ENCODE measurements at regions not wholly inside any gene's neighbourhood (a gene's known extent, or its start where the extent isn't known, plus 50 kb on each side); places are given as distances from the start of the nearest gene placed in this dataset.
"Not testable (repeated sequence)": the region's sequence is repeated elsewhere in the genome, so short reads cannot be mapped to it uniquely, and the experiment has no call there.

DNA sequence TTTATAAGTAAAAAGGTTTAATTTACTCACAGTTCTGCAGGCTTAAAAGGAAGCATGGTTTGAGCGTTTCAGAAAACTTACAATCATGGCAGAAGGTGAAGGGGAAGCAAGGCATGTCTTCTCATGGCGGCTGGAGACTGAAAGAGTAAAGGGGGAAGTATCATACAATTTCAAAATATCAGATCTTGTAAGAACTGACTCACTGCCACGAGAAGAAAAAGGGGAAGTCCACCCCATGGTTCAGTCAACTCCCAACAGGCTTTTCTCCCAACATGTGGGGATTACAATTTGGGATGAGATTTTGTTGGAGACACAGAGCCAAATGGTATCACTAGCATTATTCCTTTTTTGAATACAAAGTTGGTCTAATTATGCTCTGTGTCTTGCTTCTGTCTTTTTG lies 627.9 kb upstream of the ST8SIA4 start:
- Histone ChIP-seq H3K36me3 (ENCODE audit: control insufficient read depth, insufficient read depth, low read length) (no peaks in the 10 kb centered on the region), H3K27me3 (replicated peaks; ENCODE audit: control insufficient read depth, insufficient read depth, low read length) (no peaks in the 10 kb centered on the region), H3K4me3 (ENCODE audit: low read depth, low read length) (no peak overlapping the region), H3K9me3 (no peaks in the 10 kb centered on the region), H3K4me1 (no peaks in the 10 kb centered on the region)
- no peak for DNase-seq
- ChIA-PET CTCF (no interaction called here), POLR2A (no interaction called here)
- no peaks in the 10 kb centered on the region for H3K27me3 Mint-ChIP-seq (ENCODE audit: insufficient read depth, unreplicated experiment)
- no peak overlapping the region for H3K4me3 Mint-ChIP-seq (ENCODE audit: unreplicated experiment)
- intact Hi-C loops (cut with micrococcal nuclease; ENCODE audit: unreplicated experiment) = no loop called here
- TF ChIP-seq, protein P1, sequence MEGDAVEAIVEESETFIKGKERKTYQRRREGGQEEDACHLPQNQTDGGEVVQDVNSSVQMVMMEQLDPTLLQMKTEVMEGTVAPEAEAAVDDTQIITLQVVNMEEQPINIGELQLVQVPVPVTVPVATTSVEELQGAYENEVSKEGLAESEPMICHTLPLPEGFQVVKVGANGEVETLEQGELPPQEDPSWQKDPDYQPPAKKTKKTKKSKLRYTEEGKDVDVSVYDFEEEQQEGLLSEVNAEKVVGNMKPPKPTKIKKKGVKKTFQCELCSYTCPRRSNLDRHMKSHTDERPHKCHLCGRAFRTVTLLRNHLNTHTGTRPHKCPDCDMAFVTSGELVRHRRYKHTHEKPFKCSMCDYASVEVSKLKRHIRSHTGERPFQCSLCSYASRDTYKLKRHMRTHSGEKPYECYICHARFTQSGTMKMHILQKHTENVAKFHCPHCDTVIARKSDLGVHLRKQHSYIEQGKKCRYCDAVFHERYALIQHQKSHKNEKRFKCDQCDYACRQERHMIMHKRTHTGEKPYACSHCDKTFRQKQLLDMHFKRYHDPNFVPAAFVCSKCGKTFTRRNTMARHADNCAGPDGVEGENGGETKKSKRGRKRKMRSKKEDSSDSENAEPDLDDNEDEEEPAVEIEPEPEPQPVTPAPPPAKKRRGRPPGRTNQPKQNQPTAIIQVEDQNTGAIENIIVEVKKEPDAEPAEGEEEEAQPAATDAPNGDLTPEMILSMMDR (IDR thresholded peaks at IDR 0.05; ENCODE audit: insufficient read depth in 1 of 2, low read depth in 1 of 2, low read length in 1 of 2, severe bottlenecking in 1 of 2, unreplicated experiment in 1 of 2) = no peak
- no peak overlapping the region for H3K27ac Mint-ChIP-seq (ENCODE audit: unreplicated experiment)
- no peaks in the 10 kb centered on the region for H3K36me3 Mint-ChIP-seq (ENCODE audit: insufficient read depth, unreplicated experiment)
- H3K4me1 Mint-ChIP-seq (ENCODE audit: low read depth, unreplicated experiment) = no peaks in the 10 kb centered on the region
- peaks cover 19% of the 10 kb centered on the region for H3K9me3 Mint-ChIP-seq (ENCODE audit: unreplicated experiment)
- no TSS peak for BruUV-seq (replicated peaks)

DNA sequence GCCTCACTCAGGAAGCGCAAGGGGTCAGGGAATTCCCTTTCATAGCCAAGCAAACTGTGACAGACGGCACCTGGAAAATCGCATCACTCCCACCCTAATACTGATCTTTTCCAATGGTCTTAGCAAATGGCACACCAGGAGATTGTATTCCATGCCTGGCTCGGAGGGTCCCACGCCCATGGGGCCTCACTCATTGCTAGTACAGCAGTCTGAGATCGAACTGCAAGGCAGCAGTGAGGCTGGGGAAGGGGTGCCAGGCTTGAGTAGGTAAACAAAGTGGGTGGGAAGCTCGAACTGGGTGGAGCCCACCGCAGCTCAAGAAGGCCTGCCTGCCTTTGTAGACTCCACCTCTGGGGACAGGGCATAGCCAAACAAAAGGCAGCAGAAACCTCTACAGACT lies 626.0 kb upstream of the ST8SIA4 start:
- POLR2A ChIA-PET; H3K4me1 Mint-ChIP-seq (ENCODE audit: low read depth, unreplicated experiment); intact Hi-C loops (cut with micrococcal nuclease; ENCODE audit: unreplicated experiment); H3K27ac Mint-ChIP-seq (ENCODE audit: unreplicated experiment); H3K4me3 Mint-ChIP-seq (ENCODE audit: unreplicated experiment); H3K4me1 ChIP-seq; H3K36me3 ChIP-seq (ENCODE audit: control insufficient read depth, insufficient read depth, low read length); H3K4me3 ChIP-seq (ENCODE audit: low read depth, low read length); H3K27me3 ChIP-seq (replicated peaks; ENCODE audit: control insufficient read depth, insufficient read depth, low read length); H3K27me3 Mint-ChIP-seq (ENCODE audit: insufficient read depth, unreplicated experiment); DNase-seq; H3K36me3 Mint-ChIP-seq (ENCODE audit: insufficient read depth, unreplicated experiment); CTCF ChIA-PET; H3K9me3 ChIP-seq; BruUV-seq (replicated peaks): not testable (repeated sequence)
- H3K9me3 Mint-ChIP-seq (ENCODE audit: unreplicated experiment) = peaks cover 19% of the 10 kb centered on the region

DNA sequence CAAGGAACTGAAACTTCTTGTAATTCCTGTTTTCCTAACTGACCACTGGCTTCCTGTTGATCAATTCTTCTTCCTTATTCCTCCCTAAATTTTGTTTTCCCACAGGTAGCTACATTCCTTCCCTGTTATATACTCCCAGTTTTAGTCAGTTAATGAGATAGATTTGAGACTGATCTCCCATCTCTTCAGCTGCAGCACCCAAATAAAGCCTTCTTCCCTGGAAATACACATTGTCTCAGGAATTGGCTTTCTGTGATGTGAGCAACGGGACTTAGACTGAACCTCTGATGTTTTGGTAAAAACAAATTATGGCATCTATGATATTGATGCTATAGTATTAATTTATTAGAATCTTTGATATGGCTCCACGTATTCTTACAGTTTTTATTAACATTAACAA lies 617.3 kb upstream of the ST8SIA4 start:
- intact Hi-C loops (cut with micrococcal nuclease; ENCODE audit: unreplicated experiment) = no loop called here
- H3K27me3 Mint-ChIP-seq (ENCODE audit: insufficient read depth, unreplicated experiment) = no peaks in the 10 kb centered on the region
- DNase-seq = no peak
- ChIA-PET CTCF (no interaction called here), POLR2A (no interaction called here)
- Histone ChIP-seq H3K9me3 (peaks cover 8% of the 10 kb centered on the region; the same call in 1 of the 2 replicates), H3K4me1 (no peaks in the 10 kb centered on the region), H3K4me3 (ENCODE audit: low read depth, low read length) (no peak overlapping the region), H3K36me3 (ENCODE audit: control insufficient read depth, insufficient read depth, low read length) (no peaks in the 10 kb centered on the region), H3K27me3 (replicated peaks; ENCODE audit: control insufficient read depth, insufficient read depth, low read length) (no peaks in the 10 kb centered on the region)
- H3K4me3 Mint-ChIP-seq (ENCODE audit: unreplicated experiment) = no peak overlapping the region
- peaks cover 29% of the 10 kb centered on the region for H3K9me3 Mint-ChIP-seq (ENCODE audit: unreplicated experiment)
- TF ChIP-seq, protein P1 (IDR thresholded peaks at IDR 0.05; ENCODE audit: insufficient read depth in 1 of 2, low read depth in 1 of 2, low read length in 1 of 2, severe bottlenecking in 1 of 2, unreplicated experiment in 1 of 2) = no peak
- H3K27ac Mint-ChIP-seq (ENCODE audit: unreplicated experiment) = no peak overlapping the region
- H3K4me1 Mint-ChIP-seq (ENCODE audit: low read depth, unreplicated experiment) = no peaks in the 10 kb centered on the region
- BruUV-seq (replicated peaks) = no TSS peak
- no peaks in the 10 kb centered on the region for H3K36me3 Mint-ChIP-seq (ENCODE audit: insufficient read depth, unreplicated experiment)

DNA sequence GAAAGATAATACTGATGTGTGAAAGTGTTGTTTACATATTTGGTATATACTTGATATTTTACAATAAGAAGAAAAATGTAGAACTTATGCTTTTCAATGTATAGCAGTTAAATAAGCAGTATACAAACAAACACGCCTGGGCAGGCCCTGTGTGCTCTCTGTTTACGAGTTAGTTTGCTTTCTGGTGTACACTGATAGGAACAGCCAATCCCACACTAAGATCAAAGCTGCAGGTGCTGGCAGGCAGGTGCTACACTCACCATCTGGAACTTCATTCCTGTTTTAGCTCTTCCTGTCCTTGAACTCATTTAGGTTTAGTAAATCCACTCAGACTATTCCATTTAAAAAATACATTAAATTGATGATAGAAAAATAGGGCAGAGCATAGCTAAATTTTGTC lies 614.7 kb upstream of the ST8SIA4 start:
- ChIA-PET CTCF (no interaction called here), POLR2A (no interaction called here)
- no TSS peak for BruUV-seq (replicated peaks)
- no peak for DNase-seq
- TF ChIP-seq, protein P1 (IDR thresholded peaks at IDR 0.05; ENCODE audit: insufficient read depth in 1 of 2, low read depth in 1 of 2, low read length in 1 of 2, severe bottlenecking in 1 of 2, unreplicated experiment in 1 of 2) = no peak
- Histone ChIP-seq H3K4me1 (no peaks in the 10 kb centered on the region), H3K27me3 (replicated peaks; ENCODE audit: control insufficient read depth, insufficient read depth, low read length) (no peaks in the 10 kb centered on the region), H3K36me3 (ENCODE audit: control insufficient read depth, insufficient read depth, low read length) (no peaks in the 10 kb centered on the region), H3K9me3 (peaks cover 8% of the 10 kb centered on the region), H3K4me3 (ENCODE audit: low read depth, low read length) (no peak overlapping the region)
- no peaks in the 10 kb centered on the region for H3K27me3 Mint-ChIP-seq (ENCODE audit: insufficient read depth, unreplicated experiment)
- intact Hi-C loops (cut with micrococcal nuclease; ENCODE audit: unreplicated experiment) = no loop called here
- H3K27ac Mint-ChIP-seq (ENCODE audit: unreplicated experiment) = no peak overlapping the region
- no peak overlapping the region for H3K4me3 Mint-ChIP-seq (ENCODE audit: unreplicated experiment)
- peaks cover 39% of the 10 kb centered on the region for H3K9me3 Mint-ChIP-seq (ENCODE audit: unreplicated experiment)
- H3K36me3 Mint-ChIP-seq (ENCODE audit: insufficient read depth, unreplicated experiment) = no peaks in the 10 kb centered on the region
- no peaks in the 10 kb centered on the region for H3K4me1 Mint-ChIP-seq (ENCODE audit: low read depth, unreplicated experiment)
